GM18520 (cell line): ENCODE measurements at regions not wholly inside any gene's neighbourhood (a gene's known extent, or its start where the extent isn't known, plus 50 kb on each side); places are given as distances from the start of the nearest gene placed in this dataset.

Source experiments
- ATAC-seq: cut with Tn5 transposase; IDR thresholded peaks from one replicate; pipeline ENCODE4 v1.9.1; 2021; ENCODE audit not compliant: unreplicated experiment

GRCh38 chr3:150105025-150105424, 134.3 kb upstream of the PFN2 start:
- ATAC-seq, result no peak

- no peak for ATAC-seq
Measured at GRCh38 chr3:150104564-150104963, 133.9 kb upstream of the PFN2 start.

DNA sequence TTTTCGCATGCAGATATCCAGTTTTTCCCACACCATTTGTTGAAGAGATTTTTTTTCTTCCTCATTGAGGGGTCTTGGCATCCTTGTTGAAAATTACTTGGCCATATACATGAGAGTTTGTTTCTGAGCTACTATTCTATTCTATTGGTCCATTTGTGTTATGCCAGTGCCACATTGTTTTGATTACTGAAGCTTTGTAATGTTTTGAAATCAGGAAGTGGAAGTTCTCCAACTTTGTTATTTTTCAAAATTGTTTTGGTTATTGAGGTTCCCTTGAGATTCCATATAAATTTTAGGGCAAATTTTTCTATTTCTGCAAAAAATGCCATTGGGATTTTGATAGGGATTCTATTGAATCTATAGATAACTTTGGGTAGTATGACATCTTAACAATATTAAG, 130.3 kb upstream of the PFN2 start:
- ATAC-seq, result no peak

GRCh38 chr3:150098621-150099020, 127.9 kb upstream of the PFN2 start:
- ATAC-seq, result peak; percentile 38

DNA sequence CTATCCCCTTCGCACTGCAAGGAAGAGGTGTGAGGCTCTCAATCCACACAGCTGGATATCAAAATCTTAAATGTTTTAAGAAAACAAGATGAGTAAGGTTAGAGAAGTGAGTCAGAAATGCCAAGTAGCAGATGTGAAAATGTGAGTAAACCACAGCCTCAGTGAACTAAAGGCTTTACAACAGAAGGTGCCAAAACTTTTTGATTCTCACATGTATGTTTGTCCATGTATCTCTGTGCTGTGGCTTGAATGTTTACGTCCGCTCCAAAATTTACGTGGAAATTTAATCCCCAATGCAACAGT, 126.8 kb upstream of the PFN2 start:
- ATAC-seq, result peak; percentile 70

DNA sequence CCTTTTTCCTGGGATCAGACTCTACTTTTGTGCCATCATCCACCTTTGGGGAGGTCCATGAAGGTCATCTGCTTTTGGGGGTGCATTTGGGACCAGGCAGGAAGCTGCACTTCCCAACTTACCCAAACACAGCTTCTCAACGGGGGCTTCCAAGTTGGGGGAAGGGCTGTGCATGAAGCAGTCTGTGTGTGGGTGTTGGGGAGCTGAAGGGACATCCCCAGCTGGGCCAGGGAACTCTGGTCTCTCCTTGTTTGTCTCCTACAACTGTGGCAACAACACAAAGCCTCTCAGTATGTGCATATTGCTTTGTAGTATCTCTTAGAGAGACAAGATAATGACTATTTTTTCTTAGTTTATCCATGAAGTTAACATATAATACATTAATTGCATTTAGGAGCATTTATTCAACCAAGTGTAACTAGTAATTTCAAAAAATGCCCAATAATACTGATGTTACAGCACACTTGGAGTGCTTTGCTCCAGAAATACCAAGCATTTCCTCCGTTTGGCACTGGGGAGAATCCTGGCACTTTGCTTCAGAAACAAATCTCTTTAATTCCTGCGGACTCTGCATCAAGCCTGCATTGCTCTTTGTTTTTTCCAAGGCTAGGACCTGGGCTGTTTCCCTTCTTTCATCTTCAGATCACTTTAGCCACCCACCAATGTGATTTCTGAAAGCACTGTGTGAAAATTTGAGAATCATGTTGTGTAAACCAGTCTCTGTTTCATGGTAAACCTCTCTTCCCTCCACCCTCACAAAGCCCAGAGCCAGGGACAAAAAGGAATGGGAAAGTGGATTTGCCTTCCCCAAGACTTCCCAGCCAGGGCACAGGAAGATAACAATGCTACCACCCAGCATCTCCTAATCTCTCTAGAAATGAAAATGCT, 126.2 kb upstream of the PFN2 start:
- no peak for ATAC-seq

DNA sequence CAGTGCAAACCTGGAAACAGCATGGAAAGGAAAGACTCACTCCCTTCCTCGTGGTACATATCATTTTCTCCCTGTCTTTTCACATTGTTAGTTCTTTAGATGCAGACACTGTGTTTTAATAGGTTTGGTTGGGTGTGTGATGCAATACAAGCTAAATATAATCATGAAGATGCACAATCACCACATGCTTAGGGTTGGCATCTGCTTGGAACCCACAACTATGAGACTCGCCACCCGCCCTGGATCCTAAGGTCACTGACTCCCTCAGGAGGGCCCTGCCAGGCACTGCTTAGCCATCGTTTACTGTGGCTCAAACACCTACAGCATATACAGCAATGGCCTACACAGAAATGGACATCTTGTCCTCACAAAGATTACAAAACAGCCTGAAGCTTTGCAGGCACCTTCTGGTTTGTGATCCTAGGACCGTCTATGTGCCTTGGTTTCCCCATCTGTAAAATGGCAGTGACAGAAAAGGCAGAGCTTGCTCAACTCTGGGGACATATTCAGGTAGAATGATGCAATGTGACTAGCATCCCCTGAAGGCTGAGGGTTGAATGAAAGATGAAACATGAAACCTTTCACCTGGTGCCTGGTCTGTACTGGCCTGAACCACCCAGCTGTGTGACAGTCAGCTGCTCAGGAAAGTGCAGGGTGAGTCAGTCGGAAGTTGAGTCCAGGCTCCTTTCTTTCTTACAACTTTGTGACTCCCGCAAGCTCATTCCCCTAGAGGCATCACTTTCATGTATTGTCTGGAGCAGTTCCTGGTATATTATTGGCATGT, 123.6 kb upstream of the PFN2 start:
- no peak for ATAC-seq

- ATAC-seq, result no peak
Measured at GRCh38 chr3:150091626-150092025, 120.9 kb upstream of the PFN2 start.

DNA sequence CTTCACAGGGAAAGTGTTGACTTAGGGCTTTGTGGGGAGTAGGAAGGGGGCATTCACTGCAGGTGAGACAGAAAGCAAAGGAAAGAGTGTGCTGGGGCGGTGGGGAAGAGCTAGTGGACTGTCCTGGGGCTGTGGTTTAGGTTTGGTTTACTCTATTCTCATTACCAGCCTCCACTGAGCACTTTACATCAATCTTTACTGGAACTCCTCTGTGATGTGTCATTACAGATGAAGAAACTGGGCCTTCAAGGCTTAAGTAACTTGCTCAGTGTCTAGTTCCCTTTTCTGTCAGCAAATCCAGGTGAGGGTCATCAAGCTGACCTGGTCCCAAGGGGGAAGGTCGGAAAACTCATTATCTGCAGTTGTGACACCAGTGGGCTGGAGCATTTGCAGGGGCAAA, 120.2 kb upstream of the PFN2 start:
- no peak for ATAC-seq

GRCh38 chr3:150090006-150090405, 119.3 kb upstream of the PFN2 start:
- no peak for ATAC-seq

DNA sequence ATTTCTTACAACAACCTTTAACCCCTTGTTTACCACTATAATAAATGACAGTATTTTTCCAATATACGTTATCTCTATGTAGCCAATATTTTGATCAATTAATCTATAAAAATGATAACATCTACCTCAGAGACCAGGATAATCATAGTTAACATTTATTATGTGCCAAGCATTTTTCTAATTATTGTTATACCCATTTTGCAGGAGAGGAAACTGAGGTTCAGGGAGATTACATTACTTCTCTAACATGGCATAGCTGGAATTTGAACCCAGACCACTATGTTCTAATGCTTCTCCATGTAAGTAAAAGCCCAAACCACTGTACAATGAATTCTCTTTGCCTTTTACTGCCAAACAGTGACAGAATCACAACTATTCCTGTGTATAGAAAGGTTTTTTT, 113.4 kb upstream of the PFN2 start:
- no peak for ATAC-seq

- ATAC-seq, result no peak
Measured at GRCh38 chr3:150083655-150084042, 113.0 kb upstream of the PFN2 start.

GRCh38 chr3:150082898-150083654, 112.4 kb upstream of the PFN2 start:
- ATAC-seq, result no peak

- ATAC-seq, result no peak
Measured at GRCh38 chr3:150081084-150081483, 110.4 kb upstream of the PFN2 start.

DNA sequence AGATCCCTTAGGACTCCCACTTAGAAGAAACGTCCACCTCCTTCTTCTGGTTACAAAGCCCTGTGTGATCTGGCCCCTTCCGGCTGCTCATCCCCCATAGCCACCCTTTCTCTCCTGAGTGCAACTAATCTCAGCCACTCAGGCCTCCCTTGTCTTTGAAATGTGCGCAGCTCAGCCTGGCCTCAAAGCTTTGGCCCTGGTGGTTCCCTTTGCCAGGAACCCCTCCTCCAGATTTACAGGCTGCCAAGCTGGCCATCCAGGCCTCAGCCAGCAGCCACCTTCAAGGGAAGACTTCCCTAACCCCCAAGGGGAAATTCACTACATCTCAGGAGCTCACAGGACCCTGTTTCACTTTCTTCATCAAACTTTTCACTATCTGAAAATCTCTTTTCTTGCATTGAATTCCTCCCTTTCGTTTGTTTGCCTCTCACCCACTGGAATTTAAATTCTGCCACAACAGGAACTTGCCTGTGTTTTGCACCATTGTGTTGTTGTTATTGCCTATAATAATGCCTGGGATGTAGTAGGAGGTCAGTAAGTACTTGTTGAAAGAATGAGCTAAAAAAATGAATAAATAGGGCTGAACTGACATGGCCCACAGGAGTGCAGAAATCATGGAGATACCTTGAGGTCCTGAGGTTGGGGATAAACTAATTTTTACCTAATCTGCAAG, 109.5 kb upstream of the PFN2 start:
- no peak for ATAC-seq

GRCh38 chr3:150079029-150079739, 108.5 kb upstream of the PFN2 start:
- ATAC-seq, result no peak

GRCh38 chr3:150077581-150078247, 107.0 kb upstream of the PFN2 start:
- ATAC-seq, result no peak

DNA sequence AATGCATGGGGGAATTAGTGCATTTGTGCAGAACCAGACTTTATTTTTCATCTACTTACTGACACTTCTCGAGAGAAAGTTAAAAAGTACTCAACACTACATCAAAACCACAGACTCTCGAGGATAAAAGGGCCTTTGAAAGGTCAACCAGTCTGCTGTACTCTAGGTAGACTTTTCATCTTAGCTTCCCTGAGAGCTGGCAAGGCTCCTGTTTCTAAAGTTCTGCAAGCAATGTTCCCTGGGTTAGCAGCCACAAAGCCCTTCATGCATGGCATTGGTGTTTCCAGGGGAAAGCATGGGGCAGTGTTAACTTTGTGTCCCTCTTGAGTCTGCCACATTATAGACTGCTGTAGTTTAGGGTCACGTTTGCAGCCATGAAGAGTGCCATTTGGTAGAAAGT, 106.4 kb upstream of the PFN2 start:
- no peak for ATAC-seq

- no peak for ATAC-seq
Measured at GRCh38 chr3:150076443-150076842, 105.7 kb upstream of the PFN2 start.

DNA sequence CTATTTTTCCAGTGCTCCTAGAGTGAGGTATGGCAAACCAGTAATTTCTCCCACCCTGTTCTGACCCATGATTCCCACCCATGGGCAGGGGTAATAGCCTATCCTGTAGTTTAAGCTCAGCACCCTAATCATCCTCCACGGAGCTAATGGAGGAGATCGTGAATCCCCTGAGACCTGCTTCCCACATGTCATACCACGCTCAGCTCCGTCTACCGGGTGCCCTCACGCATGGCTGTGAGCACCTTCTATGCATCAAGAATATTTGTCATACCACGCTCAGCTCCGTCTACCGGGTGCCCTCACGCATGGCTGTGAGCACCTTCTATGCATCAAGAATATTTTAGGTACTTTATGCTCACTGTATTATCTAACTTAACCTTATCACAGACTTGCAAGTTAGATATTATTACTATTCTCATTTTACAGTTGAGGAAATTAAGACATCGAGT, 104.7 kb upstream of the PFN2 start:
- no peak for ATAC-seq
